GM21619 (cell line): ENCODE measurements at regions not wholly inside any gene's neighbourhood (a gene's known extent, or its start where the extent isn't known, plus 50 kb on each side); places are given as distances from the start of the nearest gene placed in this dataset.
A peak's percentile ranks its signal among the peaks of the same experiment; 100 is the strongest.
"Not testable (repeated sequence)": the region's sequence is repeated elsewhere in the genome, so short reads cannot be mapped to it uniquely, and the experiment has no call there.

Experiments
- ATAC-seq: cut with Tn5 transposase; IDR thresholded peaks from one replicate; pipeline ENCODE4 v1.9.1; 2021; ENCODE audit not compliant: unreplicated experiment

DNA sequence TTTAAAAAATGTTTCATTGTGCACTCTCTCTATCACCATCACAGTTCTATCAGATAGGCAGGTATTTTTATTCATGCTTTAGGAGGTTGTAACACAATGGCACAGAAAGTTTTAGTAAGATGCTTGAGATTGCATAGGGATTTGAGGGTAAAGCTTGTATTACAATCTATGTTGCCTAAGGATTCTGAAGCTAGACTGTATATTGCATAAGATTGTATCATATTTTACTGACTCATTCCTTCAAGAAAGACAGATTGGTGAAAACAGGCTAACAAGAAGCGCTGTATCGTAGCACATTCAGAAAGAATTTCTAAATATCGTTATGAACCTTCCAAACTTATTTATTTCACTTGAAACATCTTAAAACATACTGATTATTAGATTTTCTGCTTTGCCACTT, 577.7 kb downstream of the EBF1 start:
- ATAC-seq = no peak

DNA sequence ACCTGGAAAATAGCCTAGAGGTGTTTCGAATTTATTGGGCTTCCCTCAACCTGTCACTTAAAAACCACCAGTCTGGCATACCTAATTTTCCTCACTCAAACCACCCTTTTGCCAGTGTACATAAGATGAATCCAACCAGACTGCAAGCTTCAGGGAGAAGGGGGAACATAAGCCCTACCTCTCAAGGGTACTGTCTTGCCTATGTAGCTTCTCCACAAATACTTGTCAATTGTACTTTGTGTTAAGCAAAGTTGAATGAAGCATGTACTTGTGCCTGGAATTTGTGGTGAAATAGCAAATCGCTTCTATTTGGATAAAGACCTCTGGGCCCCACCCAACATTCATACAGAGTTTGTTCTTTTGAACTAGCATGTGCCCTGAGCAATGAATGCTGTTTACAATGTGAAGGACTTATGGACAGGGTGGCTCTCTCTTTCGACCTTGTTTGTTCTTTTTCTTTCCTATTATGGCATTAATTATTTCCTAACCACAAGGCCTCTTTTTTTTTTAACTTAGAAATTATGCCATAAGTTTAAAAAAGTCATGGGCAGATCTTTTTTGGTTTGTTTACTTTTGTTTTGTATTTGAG, 580.2 kb downstream of the EBF1 start:
- ATAC-seq = no peak

DNA sequence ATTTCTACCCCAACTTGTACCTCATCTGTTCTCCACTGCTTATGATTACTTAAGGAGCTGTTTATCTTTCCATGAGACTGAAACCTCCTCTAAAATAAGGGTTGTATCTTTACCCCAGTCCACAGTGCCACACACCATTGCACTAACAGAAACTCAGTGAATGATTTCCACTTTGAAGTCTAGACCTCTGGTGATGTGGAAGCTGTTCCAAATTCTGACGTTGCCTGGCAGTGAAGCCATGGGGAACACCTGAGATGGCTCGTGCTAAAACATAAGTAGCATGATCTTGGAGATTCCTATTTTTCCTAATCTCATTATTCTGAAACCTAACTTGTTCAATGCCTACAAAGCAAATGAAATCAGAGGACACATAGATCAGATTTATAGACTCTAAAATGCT, 583.2 kb downstream of the EBF1 start:
- ATAC-seq = no peak

DNA sequence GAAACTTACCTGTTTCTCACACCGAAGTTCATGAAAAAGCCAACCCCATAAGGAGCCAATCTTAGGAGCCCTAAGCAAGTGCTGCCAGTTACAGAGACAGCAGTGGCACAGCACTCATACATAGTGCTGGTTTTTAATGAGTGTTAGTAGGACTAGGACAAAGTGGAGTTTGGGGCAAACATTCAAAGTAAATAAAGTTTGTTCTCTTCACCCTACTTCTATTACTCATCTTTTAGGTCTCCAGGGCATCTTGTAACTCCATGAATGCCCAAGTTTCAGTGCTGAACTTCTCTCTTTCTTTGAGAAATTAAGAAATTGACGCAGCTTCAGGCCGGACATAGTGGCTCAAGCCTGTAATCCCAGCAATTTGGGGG, 584.7 kb downstream of the EBF1 start:
- no peak for ATAC-seq

- ATAC-seq = no peak
Observed at GRCh38 chr5:158514319-158514985, 585.3 kb downstream of the EBF1 start.

DNA sequence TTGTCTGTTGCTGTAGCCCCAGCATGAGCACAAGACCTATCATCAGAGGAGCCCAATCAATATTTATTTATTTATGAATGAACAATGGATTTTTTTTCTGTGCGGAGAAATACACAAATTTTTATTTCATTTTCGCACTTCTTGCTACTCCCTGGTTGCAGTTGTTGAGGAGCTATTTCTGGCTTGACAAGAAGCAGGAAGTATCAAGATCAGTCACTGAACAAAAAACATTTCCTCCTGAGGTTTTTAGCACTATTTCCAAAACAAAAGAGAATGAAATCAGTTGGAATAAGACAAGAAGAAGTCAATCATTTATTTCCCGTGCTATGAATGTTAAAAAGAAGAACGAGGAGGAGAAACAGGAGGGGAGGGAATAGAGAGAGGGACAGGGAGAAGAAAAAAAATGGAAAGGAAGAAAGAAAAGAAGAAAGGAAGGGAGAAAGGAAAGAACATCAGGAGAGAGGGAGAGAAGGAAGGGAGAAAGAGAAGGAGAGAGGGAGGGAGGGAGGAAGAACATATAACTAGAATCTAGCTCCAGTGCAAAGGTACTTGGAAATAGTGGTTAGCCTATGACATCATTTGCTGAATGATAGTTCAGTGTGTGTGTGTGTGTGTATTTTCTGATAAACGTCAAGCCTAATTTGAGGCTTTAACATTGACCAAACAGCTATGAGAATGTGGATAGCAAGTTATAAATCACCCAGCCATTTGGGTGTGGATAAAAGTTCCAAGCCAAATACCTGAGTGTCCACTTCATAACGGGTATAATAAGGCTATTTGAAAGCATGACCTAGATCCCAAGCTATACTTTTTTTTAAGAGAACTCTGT, 586.0 kb downstream of the EBF1 start:
- ATAC-seq = no peak

GRCh38 chr5:158511454-158511853, 588.3 kb downstream of the EBF1 start:
- peak; percentile 72 for ATAC-seq

DNA sequence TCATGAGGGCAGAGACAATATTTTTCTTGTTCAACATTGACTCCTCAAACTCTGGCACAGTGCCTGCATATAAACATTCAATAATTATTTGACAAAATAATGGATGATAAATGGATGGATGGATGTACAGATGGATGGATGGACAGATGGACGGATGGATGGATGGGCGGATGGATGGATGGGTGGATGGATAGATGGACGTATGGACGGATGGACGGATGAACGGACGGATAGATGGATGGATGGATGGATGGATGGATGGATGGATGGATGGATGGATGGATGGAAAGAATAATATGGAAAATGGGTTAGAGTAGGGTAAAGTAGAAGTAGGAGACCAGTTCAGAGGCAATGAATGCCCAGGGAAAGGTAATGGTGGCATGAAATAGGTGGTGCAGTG, 589.2 kb downstream of the EBF1 start:
- no peak for ATAC-seq

DNA sequence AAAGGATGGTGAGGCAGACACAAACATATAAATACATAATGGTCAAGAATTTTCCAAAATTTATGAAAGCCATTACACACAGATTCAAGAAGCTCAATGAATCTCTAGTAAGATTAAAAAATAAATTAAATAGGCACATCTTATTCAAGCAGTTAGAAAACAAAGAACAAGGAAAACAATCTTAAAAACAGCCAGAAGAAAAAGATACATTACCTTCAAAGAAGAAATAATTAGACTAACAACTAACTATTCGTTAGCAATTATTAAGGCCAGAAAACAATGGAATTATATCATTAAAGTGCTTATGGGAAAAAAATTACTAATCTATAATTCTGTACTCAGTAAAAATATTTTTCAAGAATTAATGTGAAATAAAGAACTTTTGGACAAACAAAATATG, 593.1 kb downstream of the EBF1 start:
- ATAC-seq = no peak

- no peak for ATAC-seq
Observed at GRCh38 chr5:158502686-158503085, 597.0 kb downstream of the EBF1 start.

DNA sequence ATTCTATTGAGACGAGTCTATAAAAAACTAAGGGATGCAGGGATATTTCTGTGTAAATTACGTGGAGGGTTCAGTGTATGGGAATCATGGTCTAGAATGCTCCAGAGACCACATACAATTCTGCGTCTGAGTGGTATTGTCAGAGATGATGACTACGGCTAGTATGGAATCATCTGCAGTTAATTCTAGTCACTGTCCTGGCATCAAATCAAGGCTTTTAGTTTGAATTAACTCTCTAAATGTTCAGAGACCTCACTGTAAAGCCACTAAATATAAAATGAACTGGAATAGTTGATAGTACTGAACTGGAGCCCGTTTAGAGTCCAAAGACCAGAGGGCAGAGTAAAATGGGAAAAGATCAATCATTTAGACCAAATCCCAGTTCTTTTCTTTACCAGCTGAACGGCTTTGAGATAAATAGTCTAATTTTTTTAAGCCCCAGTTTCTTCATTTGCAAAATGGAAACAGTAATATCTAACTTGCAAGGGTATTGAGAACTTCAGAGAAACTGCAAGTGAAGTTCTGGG, 599.8 kb downstream of the EBF1 start:
- ATAC-seq = no peak

GRCh38 chr5:158499075-158499891, 600.4 kb downstream of the EBF1 start:
- no peak for ATAC-seq

DNA sequence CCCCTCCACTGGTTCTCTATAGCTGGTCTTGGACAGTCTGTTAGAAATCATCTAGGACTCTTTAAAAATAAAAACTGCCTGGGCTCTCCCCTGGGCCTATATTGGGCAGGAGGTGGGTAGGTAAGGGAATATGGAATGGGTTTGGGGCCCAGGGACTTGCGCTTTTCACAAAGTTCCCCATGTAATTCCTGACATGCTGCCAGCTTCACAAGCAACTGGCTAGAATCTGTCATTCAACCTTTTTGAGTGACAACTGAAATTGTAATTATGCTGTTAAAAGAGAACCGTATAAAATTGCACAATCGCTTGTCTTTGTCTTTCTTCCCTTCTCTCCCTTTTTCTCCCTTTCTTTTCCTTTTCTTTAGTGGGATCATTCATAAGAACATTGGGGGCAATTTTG, 603.1 kb downstream of the EBF1 start:
- no peak for ATAC-seq

- ATAC-seq = no peak
Observed at GRCh38 chr5:158494541-158494940, 605.2 kb downstream of the EBF1 start.

- not testable (repeated sequence) for ATAC-seq
Observed at GRCh38 chr5:158494044-158494443, 605.7 kb downstream of the EBF1 start.

DNA sequence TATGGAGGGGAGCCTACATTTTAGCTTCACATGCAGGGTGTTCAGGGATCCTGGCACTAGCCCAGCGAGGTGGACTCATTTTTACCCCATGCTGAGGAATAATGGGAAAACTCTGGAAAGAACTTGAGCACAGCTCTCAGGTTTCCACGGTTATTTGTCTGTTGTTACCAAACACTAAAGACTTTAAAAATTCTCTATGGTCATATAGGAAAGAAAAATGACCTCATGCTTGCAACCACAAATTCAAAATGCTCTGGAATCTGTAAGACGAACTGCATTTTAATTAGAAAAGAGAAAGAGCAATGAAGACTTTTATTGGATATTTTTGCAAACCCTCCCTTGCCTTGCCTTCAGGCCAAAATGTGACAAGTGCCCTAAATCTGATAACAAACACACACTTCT, 606.9 kb downstream of the EBF1 start:
- ATAC-seq = no peak

DNA sequence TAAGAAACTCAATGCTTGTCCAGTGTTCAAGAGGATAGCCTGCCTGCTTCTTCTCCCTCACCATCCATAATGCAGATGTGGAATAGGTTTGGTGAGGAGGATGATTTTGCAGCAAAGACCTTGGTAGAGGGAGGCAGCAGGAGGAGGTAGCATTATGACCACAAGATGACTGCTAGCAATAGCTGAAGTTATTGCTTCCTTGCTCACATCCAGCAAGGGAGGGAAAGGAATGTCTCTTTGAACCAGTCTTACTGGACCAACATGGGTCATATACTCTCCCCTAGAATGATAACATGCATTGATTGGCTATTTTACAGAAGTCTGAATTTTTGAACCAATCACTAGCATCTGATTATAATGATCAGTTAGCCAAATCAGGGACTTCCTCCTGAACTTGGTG, 607.6 kb downstream of the EBF1 start:
- ATAC-seq = no peak

DNA sequence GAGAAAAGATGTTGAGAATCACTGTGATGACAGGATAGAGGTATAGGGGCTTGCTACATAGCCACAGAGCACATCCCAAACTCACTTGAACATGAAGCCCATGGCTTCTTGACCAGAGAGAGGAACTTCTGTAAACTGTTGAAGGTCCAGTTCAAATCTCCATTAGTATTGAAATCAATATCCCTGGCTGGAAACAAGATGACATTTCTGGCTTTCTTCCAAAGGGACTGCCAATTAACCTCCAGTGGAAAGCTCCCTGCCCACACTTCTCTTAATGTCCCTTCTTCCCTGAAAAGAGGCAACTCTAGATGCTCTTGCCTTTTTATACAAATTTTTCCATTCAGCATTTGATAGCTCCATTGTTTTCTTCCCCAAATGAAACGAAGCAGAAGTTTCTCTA, 612.1 kb downstream of the EBF1 start:
- no peak for ATAC-seq

DNA sequence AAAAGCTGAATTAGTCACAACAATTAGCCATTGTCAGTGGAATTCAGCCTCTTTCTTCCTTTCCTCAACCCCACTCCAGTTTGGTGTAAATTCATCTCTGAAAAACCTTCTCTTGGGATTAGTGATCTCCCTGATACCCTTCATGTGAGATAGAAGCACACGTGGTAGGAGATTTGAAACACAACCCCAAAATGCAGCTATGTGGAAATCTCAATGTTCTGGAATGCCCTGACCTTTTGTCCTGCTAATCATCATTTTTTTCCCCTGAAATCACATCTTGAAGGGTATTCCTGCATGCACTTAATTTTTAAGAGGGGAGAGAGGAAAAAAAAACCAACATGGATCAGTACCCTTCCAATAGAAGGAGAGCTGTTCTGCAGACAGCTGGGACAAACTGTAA, 612.6 kb downstream of the EBF1 start:
- ATAC-seq = no peak

DNA sequence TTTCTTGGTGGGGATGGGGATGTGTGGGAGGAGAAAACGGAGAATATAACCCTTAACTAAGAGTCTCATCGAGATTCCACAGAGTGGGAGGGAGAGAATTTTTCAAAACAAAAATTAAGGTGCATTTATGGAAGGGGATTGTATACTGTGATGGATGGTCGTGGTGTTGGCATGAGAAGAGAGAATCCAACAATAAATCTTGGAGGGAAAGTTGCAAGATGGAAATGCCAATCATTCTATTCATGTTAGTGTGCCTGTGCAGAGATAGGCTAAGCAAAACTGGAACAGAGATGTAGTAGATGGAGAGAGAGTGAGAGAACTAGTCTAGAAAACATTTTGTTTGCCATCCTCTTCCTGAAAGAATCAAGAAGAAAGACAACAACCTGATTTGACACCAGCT, 613.1 kb downstream of the EBF1 start:
- no peak for ATAC-seq

GRCh38 chr5:158485604-158486081, 614.1 kb downstream of the EBF1 start:
- ATAC-seq = no peak
